Nephron (organoid): ENCODE measurements at regions not wholly inside any gene's neighbourhood (a gene's known extent, or its start where the extent isn't known, plus 50 kb on each side); places are given as distances from the start of the nearest gene placed in this dataset.
"Not testable (repeated sequence)": the region's sequence is repeated elsewhere in the genome, so short reads cannot be mapped to it uniquely, and the experiment has no call there.

Experiments
- H3K27ac Mint-ChIP-seq, 3 experiments: 2 replicates each; pipeline ENCODE4 v1.8.0; 2020; ENCODE audit warnings: mixed read lengths in 3 of 3, mild to moderate bottlenecking in 2 of 3, moderate library complexity in 1 of 3
- H3K27me3 Mint-ChIP-seq: 2 replicates; pipeline ENCODE4 v1.8.0; 2021; ENCODE audit warnings: low read depth, mild to moderate bottlenecking, moderate library complexity, mixed read lengths
- H3K36me3 Mint-ChIP-seq: 2 replicates; pipeline ENCODE4 v1.8.0; 2020; ENCODE audit warnings: low read depth, mixed read lengths
- H3K4me1 Mint-ChIP-seq: 2 replicates; pipeline ENCODE4 v1.8.0; 2020; ENCODE audit warnings: mixed read lengths
- H3K4me3 Mint-ChIP-seq, 3 experiments: 2 replicates each; pipeline ENCODE4 v1.8.0; 2020; ENCODE audit warnings: mild to moderate bottlenecking in 3 of 3, mixed read lengths in 3 of 3, moderate library complexity in 2 of 3
- H3K9me3 Mint-ChIP-seq: 2 replicates; pipeline ENCODE4 v1.8.0; 2020; ENCODE audit warnings: mixed read lengths
- TF ChIP-seq, protein P1 (sequence below), 3 experiments: fragments of 200-600 bp; sonication (generic); IDR thresholded peaks; one replicate each; pipeline ENCODE4 v1.5.0; 2021; ENCODE audit warnings: antibody characterized with exemption in 3 of 3; ENCODE audit not compliant: unreplicated experiment in 3 of 3

DNA sequence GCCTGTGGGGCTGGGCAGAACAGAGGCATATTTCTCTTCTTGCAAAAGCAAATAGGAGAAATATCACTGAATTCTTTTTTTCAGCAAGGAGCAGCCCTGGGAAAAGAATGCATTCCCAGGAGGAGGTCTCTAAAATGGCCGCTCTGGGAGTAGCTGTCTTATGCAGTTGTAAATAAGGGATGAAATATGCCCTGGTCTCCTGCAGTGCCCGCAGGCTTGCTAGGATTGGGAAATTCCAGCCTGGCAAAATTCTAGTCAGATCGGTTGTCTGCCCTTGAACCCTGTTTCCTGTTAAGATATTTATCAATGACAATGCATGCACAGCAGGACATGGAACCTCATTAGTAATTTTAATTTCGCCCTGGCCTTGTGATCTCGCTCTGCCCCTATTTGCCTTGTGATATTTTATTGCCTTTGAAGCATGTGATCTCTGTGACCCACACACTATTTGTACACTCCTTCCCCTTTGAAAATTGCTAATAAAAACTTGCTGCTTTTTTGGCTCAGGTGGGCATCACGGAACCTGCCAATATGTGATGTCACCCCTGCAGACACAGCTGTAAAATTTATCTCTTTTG lies 1993.2 kb downstream of the PCDH9 start:
- Mint-ChIP-seq H3K4me3 (no peak overlapping the region), H3K4me1 (peaks cover 5% of the 10 kb centered on the region), H3K27ac (no peak overlapping the region), H3K9me3 (peaks cover 18% of the 10 kb centered on the region), H3K27me3 (no peaks in the 10 kb centered on the region), H3K36me3 (no peaks in the 10 kb centered on the region)
- TF ChIP-seq, protein P1, sequence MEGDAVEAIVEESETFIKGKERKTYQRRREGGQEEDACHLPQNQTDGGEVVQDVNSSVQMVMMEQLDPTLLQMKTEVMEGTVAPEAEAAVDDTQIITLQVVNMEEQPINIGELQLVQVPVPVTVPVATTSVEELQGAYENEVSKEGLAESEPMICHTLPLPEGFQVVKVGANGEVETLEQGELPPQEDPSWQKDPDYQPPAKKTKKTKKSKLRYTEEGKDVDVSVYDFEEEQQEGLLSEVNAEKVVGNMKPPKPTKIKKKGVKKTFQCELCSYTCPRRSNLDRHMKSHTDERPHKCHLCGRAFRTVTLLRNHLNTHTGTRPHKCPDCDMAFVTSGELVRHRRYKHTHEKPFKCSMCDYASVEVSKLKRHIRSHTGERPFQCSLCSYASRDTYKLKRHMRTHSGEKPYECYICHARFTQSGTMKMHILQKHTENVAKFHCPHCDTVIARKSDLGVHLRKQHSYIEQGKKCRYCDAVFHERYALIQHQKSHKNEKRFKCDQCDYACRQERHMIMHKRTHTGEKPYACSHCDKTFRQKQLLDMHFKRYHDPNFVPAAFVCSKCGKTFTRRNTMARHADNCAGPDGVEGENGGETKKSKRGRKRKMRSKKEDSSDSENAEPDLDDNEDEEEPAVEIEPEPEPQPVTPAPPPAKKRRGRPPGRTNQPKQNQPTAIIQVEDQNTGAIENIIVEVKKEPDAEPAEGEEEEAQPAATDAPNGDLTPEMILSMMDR (IDR thresholded peaks at IDR 0.05; ENCODE audit: unreplicated experiment in 3 of 3), result no peak

DNA sequence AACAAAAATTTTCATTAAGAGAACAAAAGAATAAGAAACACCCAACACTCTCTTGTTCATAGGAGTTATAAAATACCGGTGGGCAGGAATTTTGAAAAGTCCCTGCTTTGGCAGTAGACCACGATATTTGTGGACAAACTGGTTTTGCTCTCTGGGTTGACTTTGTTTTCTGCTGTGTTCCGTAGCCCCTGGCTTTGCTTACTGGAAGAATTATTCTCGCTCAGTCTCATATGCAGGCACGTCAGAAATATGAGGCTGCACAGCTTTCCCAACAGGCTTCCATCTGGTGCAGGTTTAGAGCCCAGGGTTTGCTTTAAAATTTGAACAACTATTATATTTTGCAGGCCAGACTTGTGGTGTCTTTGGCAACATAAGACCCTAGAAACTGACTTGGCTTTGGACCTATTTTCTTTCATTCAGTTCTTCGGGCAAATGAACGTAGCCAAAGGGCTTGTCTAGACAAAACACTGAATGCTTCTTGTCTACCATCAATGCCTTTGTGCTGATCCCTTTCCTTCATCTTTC lies 2012.6 kb downstream of the PCDH9 start:
- TF ChIP-seq, protein P1 (IDR thresholded peaks at IDR 0.05; ENCODE audit: unreplicated experiment in 3 of 3), result no peak
- Mint-ChIP-seq H3K4me3 (no peak overlapping the region), H3K9me3 (peaks cover 3% of the 10 kb centered on the region), H3K27me3 (no peaks in the 10 kb centered on the region), H3K36me3 (peaks cover 3% of the 10 kb centered on the region), H3K27ac (no peak overlapping the region), H3K4me1 (no peaks in the 10 kb centered on the region)

DNA sequence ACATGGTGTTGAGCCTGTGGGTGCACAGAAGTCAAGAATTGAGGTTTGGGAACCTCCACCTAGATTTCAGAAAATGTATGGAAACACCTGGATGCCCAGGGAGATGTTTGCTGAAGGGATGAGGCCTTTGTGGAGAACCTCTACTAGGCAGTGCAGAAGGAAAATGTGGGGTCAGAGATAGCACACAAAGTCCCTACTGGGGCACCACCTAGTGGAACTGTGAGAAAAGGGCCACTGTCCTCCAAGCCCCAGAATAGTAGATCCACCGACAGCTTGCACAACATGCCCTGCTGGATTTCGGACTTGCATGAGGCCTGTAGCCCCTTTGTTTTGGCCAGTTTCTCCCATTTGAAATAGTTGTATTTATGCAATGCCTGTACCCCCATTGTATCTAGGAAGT lies 2027.3 kb downstream of the PCDH9 start:
- H3K4me3 Mint-ChIP-seq, H3K27me3 Mint-ChIP-seq, H3K27ac Mint-ChIP-seq, H3K36me3 Mint-ChIP-seq, H3K4me1 Mint-ChIP-seq: not testable (repeated sequence)
- peaks cover 14% of the 10 kb centered on the region for H3K9me3 Mint-ChIP-seq

DNA sequence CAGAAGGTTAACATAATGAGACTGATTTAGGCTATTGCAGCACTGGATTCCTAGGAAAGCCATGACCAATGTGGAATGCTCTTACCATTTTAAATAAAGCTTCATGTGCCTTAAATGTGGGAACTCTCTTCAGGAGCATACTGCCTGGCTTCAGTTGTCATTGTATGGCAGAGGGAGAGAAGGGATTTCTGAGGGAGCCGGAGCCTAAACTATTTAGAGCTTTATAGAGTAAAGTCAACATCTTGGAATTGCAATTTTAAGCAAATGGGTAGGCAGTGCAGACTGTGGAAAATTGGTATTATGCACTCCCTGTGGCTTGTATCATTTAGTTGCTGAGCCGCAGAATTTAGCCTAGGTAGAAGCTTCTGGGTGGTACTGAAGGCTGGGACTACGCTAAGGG lies 2041.4 kb downstream of the PCDH9 start:
- H3K27me3 Mint-ChIP-seq, result no peaks in the 10 kb centered on the region
- peaks cover 18% of the 10 kb centered on the region for H3K9me3 Mint-ChIP-seq
- H3K4me3 Mint-ChIP-seq, result no peak overlapping the region
- H3K36me3 Mint-ChIP-seq, result no peaks in the 10 kb centered on the region
- no peak overlapping the region for H3K27ac Mint-ChIP-seq
- TF ChIP-seq, protein P1 (IDR thresholded peaks at IDR 0.05; ENCODE audit: unreplicated experiment in 3 of 3), result no peak
- no peaks in the 10 kb centered on the region for H3K4me1 Mint-ChIP-seq

DNA sequence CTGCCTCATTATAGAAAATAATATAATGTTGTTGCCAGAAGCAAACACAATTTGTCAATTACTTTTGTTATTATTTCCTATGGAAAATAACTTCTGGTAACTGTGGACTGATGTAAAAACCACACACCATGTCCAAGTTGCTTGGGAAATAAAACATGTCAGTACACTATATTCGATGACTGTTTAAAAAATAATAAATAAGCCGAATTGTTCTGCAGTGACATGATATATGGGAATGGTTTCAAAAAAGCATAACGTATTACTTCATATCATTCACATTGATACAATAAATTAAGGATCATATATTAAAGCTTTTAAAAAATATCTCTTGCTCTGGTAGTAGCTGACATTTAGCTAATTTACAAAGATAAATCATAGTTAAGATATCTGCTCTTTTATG lies 2062.1 kb downstream of the PCDH9 start:
- H3K4me3 Mint-ChIP-seq, result no peak overlapping the region
- TF ChIP-seq, protein P1 (IDR thresholded peaks at IDR 0.05; ENCODE audit: unreplicated experiment in 3 of 3), result no peak
- no peaks in the 10 kb centered on the region for H3K4me1 Mint-ChIP-seq
- H3K27ac Mint-ChIP-seq, result no peak overlapping the region
- no peaks in the 10 kb centered on the region for H3K27me3 Mint-ChIP-seq
- no peaks in the 10 kb centered on the region for H3K36me3 Mint-ChIP-seq
- no peaks in the 10 kb centered on the region for H3K9me3 Mint-ChIP-seq

DNA sequence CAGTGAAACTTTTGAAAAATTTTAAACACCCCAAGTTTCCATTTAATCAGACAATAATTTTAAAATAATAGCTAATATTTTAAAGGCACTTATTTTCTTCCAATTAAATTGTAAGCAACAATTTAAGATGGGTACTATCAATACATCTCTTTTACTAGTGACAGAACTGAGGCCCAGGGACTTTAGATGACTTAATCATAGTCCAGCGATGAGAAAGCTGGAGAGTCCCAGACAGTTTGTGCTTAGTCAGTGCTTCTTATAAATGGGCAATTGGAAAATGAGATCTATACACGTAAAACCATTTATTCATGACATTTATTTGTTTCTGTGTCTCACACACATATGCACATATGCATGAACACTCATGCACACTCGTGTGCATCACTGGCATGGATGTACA lies 2063.5 kb downstream of the PCDH9 start:
- TF ChIP-seq, protein P1 (IDR thresholded peaks at IDR 0.05; ENCODE audit: unreplicated experiment in 3 of 3), result no peak
- no peak overlapping the region for H3K4me3 Mint-ChIP-seq
- no peaks in the 10 kb centered on the region for H3K4me1 Mint-ChIP-seq
- H3K36me3 Mint-ChIP-seq, result no peaks in the 10 kb centered on the region
- no peak overlapping the region for H3K27ac Mint-ChIP-seq
- peaks cover 3% of the 10 kb centered on the region for H3K9me3 Mint-ChIP-seq
- no peaks in the 10 kb centered on the region for H3K27me3 Mint-ChIP-seq
